PC-3 (cell line): ENCODE measurements at regions not wholly inside any gene's neighbourhood (a gene's known extent, or its start where the extent isn't known, plus 50 kb on each side); places are given as distances from the start of the nearest gene placed in this dataset.

Experiments
- ATAC-seq: fragments of 200-7000 bp; cut with Tn5 transposase; 2 replicates; pipeline ENCODE4 v1.9.1; 2020; ENCODE audit warnings: mild to moderate bottlenecking, moderate library complexity
- BruUV-seq: library from RNA; stranded (reverse); fragments of 400-500 nt; replicated peaks from 2 replicates; lab custom pipeline; 2021; lab: Mats Ljungman, UMichigan
- CTCF ChIA-PET: fragments of 300-600 bp; sonication (Branson Sonifier 250); formaldehyde crosslinking; loops from one replicate; lab custom pipeline; 2022; ENCODE audit warnings: antibody characterized with exemption; lab: Charles Lee
- POLR2A ChIA-PET: fragments of 300-600 bp; sonication (Branson Sonifier 250); formaldehyde crosslinking; loops from one replicate; lab custom pipeline; 2022; ENCODE audit warnings: antibody characterized with exemption; ENCODE audit not compliant: unreplicated experiment; lab: Charles Lee
- DNase-seq: peaks from one replicate; pipeline ENCODE4 v3.0.0-alpha.2; 2015
- H2AFZ ChIP-seq: fragments of 300-600 bp; sonication (generic); 2 replicates; pipeline ENCODE4 v1.6.0; 2016; ENCODE audit warnings: antibody characterized with exemption, low read length
- H3F3A ChIP-seq: fragments of 300-600 bp; sonication (generic); one replicate; pipeline ENCODE4 v1.6.0; 2017; ENCODE audit warnings: antibody characterized with exemption, low read length, control low read depth, mild to moderate bottlenecking; ENCODE audit not compliant: unreplicated experiment
- H3K27ac ChIP-seq: fragments of 300-600 bp; sonication (generic); 2 replicates; pipeline ENCODE4 v1.5.1; 2016; ENCODE audit warnings: mild to moderate bottlenecking, low read length
- H3K27me3 ChIP-seq: fragments of 300-600 bp; sonication (generic); 2 replicates; pipeline ENCODE4 v1.6.1; 2016; ENCODE audit warnings: low read length, mixed read lengths
- H3K36me3 ChIP-seq: fragments of 300-600 bp; sonication (generic); 2 replicates; pipeline ENCODE4 v1.6.1; 2016; ENCODE audit warnings: low read depth, mixed run types, low read length, mixed read lengths
- H3K4me1 ChIP-seq: fragments of 300-600 bp; sonication (generic); 2 replicates; pipeline ENCODE4 v1.5.1; 2016; ENCODE audit warnings: low read length; ENCODE audit not compliant: insufficient read depth
- H3K4me2 ChIP-seq: fragments of 300-600 bp; sonication (generic); 2 replicates; pipeline ENCODE4 v1.6.0; 2016; ENCODE audit warnings: low read length
- H3K4me3 ChIP-seq: fragments of 300-600 bp; sonication (generic); 2 replicates; pipeline ENCODE4 v1.5.1; 2016; ENCODE audit warnings: mild to moderate bottlenecking, low read length, mixed read lengths
- H3K79me2 ChIP-seq: fragments of 300-600 bp; sonication (generic); 2 replicates; pipeline ENCODE4 v1.6.1; 2017; ENCODE audit warnings: low read length, mixed read lengths
- H3K9ac ChIP-seq: fragments of 300-600 bp; sonication (generic); 2 replicates; pipeline ENCODE4 v1.6.0; 2016; ENCODE audit warnings: mild to moderate bottlenecking, low read length
- H3K9me2 ChIP-seq: fragments of 300-600 bp; sonication (generic); replicated peaks from 2 replicates; pipeline ENCODE4 v1.6.1; 2016; ENCODE audit warnings: mixed run types, low read length, mixed read lengths
- H3K9me3 ChIP-seq: fragments of 300-600 bp; sonication (generic); 2 replicates; pipeline ENCODE4 v1.6.1; 2016; ENCODE audit warnings: low read length, mixed read lengths
- H4K20me1 ChIP-seq: fragments of 300-600 bp; sonication (generic); 2 replicates; pipeline ENCODE4 v1.6.1; 2016; ENCODE audit warnings: low read length, mixed read lengths
- EZH2 ChIP-seq: fragments of 300-600 bp; sonication (generic); IDR thresholded peaks from one replicate; pipeline ENCODE4 v1.6.1; 2017; ENCODE audit warnings: antibody characterized with exemption, mild to moderate bottlenecking, low read length; ENCODE audit not compliant: unreplicated experiment
- EZH2phosphoT487 ChIP-seq: fragments of 300-600 bp; sonication (generic); IDR thresholded peaks from 2 replicates; pipeline ENCODE4 v1.6.1; 2018; ENCODE audit warnings: mild to moderate bottlenecking, antibody characterized with exemption, low read length, borderline replicate concordance
- intact Hi-C: fragments of 100-400 bp; cut with micrococcal nuclease; formaldehyde crosslinking; loops from 2 replicates; pipeline ENCODE4 v1.9.0; 2023
- TF ChIP-seq, protein P1 (sequence below): fragments of 300-600 bp; sonication (generic); conservative IDR thresholded peaks from 2 replicates; pipeline ENCODE4 v1.5.1; 2017; ENCODE audit warnings: antibody characterized with exemption, low read depth, mild to moderate bottlenecking, low read length

DNA sequence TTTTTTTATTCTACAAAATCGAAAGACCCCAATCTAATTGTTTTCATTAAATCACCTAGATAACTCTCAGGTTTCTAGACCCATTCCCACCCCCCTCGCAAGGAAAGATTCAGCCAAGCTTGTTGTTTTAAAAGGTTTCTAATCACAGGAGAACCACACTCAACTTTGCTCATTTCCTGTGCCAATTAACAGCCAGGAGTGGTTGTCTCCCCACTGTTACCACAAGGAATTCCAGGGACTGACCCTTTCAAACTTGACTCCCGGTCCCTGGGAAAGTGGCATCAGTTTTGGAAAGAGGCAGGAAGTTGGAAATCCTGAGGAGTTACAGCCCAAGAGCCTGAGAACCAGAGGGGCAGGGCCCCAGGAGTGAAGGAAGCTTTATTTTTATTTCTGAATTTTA lies 561.3 kb upstream of the JAG1 start:
- no peak overlapping the region for H3K9ac ChIP-seq

DNA sequence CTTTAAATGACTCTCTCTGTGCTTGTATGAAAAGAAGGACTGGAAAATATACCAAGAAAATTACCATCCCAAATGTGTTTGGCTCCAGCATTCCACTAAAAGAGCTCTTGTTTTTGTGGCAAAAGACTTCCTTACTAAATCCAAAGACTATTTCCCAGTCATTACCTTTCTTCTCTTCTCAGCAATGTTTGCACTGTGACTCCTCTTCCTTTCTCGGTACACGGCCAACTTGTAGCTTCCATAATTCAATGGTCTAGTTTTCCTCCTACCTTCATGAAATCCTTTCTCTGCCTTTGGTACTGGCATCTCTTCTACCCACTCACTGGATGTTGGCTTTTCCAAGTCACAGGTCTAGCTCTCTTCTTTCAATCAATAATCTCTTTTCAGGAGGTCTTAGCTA lies 568.5 kb upstream of the JAG1 start:
- no peak for TF ChIP-seq EZH2
- TF ChIP-seq, protein P1, sequence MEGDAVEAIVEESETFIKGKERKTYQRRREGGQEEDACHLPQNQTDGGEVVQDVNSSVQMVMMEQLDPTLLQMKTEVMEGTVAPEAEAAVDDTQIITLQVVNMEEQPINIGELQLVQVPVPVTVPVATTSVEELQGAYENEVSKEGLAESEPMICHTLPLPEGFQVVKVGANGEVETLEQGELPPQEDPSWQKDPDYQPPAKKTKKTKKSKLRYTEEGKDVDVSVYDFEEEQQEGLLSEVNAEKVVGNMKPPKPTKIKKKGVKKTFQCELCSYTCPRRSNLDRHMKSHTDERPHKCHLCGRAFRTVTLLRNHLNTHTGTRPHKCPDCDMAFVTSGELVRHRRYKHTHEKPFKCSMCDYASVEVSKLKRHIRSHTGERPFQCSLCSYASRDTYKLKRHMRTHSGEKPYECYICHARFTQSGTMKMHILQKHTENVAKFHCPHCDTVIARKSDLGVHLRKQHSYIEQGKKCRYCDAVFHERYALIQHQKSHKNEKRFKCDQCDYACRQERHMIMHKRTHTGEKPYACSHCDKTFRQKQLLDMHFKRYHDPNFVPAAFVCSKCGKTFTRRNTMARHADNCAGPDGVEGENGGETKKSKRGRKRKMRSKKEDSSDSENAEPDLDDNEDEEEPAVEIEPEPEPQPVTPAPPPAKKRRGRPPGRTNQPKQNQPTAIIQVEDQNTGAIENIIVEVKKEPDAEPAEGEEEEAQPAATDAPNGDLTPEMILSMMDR, result no peak
- no peak for TF ChIP-seq EZH2phosphoT487

More for the DNA sequence above, 561.3 kb upstream of the JAG1 start:
- H2AFZ ChIP-seq, result peak overlapping the region; percentile 59; the same call in 1 of the 2 replicates
- no peaks in the 10 kb centered on the region for H3K9me3 ChIP-seq
- no peak overlapping the region for H3K27ac ChIP-seq
- H3K4me1 ChIP-seq, result peaks cover 14% of the 10 kb centered on the region
- 0 out of 2 replicates have a peak overlapping the region, but pooled peaks have one; percentile 12 for H3K4me2 ChIP-seq
- H3K36me3 ChIP-seq, result no peaks in the 10 kb centered on the region
- H3K79me2 ChIP-seq, result no peaks in the 10 kb centered on the region
- intact Hi-C loops, result no loop called here
- no peaks in the 10 kb centered on the region for H4K20me1 ChIP-seq
- POLR2A ChIA-PET, result no interaction called here
- DNase-seq, result peak; percentile 44
- CTCF ChIA-PET, result no interaction called here
- TF ChIP-seq, protein P1, result no peak
- no peak for TF ChIP-seq EZH2
- no peaks in the 10 kb centered on the region for H3K27me3 ChIP-seq
- ATAC-seq, result peak; percentile 20; the same call in 1 of the 2 replicates
- H3F3A ChIP-seq, result no peaks in the 10 kb centered on the region
- no peaks in the 10 kb centered on the region; the same call in 1 of the 2 replicates for H3K9me2 ChIP-seq
- H3K4me3 ChIP-seq, result no peak overlapping the region
- no TSS peak for BruUV-seq

DNA sequence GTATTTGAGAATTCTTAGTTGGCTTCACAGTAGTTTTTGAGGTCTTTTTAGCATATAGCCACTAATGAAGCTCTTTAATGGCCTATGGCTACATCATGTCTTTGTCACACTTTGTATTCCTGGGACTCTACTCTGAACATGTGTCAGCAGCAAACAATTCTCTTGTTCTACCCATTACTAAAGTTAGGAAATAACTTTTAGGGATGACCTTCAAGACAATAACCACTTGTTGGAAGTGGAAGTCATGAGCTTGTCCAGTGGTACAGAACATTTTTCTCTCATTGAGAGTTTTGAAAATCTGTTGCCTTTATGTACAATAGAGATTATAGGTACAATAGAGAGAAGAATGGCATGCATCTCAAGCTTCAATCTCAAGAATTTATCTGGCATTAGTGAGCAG lies 571.6 kb upstream of the JAG1 start:
- no peaks in the 10 kb centered on the region for H3K79me2 ChIP-seq
- TF ChIP-seq, protein P1, result no peak
- TF ChIP-seq EZH2phosphoT487, result no peak
- no peak for TF ChIP-seq EZH2
- no peaks in the 10 kb centered on the region for H4K20me1 ChIP-seq
- no peaks in the 10 kb centered on the region for H3K9me3 ChIP-seq
- intact Hi-C loops, result no loop called here
- ATAC-seq, result no peak
- no peak overlapping the region for H3K27ac ChIP-seq
- H3K36me3 ChIP-seq, result no peaks in the 10 kb centered on the region
- H3K4me2 ChIP-seq, result no peak overlapping the region
- H3F3A ChIP-seq, result no peaks in the 10 kb centered on the region
- H2AFZ ChIP-seq, result no peak overlapping the region
- no peak overlapping the region for H3K4me3 ChIP-seq
- CTCF ChIA-PET, result no interaction called here
- no peak for DNase-seq
- no peaks in the 10 kb centered on the region for H3K27me3 ChIP-seq
- no TSS peak for BruUV-seq
- no peak overlapping the region for H3K9ac ChIP-seq
- POLR2A ChIA-PET, result no interaction called here
- peaks cover 13% of the 10 kb centered on the region for H3K4me1 ChIP-seq
- H3K9me2 ChIP-seq, result no peaks in the 10 kb centered on the region

More for the DNA sequence above, 568.5 kb upstream of the JAG1 start:
- intact Hi-C loops, result no loop called here
- no peaks in the 10 kb centered on the region for H4K20me1 ChIP-seq
- ATAC-seq (peak; percentile 83), DNase-seq (peak; percentile 67)
- 0 out of 2 replicates have a peak overlapping the region, but pooled peaks have one; percentile 5 for H3K4me2 ChIP-seq
- no peaks in the 10 kb centered on the region for H3K9me2 ChIP-seq
- ChIA-PET CTCF (no interaction called here), POLR2A (interaction anchor here (0.7 to 0.8 kb wide), 2 partner anchors 20 to 34 kb away, joined by 3 to 6 read pairs; no protein-coding TSS in a partner anchor)
- 0 out of 2 replicates have a peak overlapping the region, but pooled peaks have one; percentile 2 for H3K27ac ChIP-seq
- H3K27me3 ChIP-seq, result no peaks in the 10 kb centered on the region
- BruUV-seq, result no TSS peak
- H3K9me3 ChIP-seq, result no peaks in the 10 kb centered on the region
- no peak overlapping the region for H2AFZ ChIP-seq
- H3K4me1 ChIP-seq, result peaks cover 13% of the 10 kb centered on the region
- no peaks in the 10 kb centered on the region for H3F3A ChIP-seq
- H3K79me2 ChIP-seq, result no peaks in the 10 kb centered on the region
- H3K4me3 ChIP-seq, result no peak overlapping the region
- H3K36me3 ChIP-seq, result no peaks in the 10 kb centered on the region
- H3K9ac ChIP-seq, result no peak overlapping the region
